ENCODE measurements at regions not wholly inside any gene's neighbourhood (a gene's known extent, or its start where the extent isn't known, plus 50 kb on each side); places are given as distances from the start of the nearest gene placed in this dataset.

- TF ChIP-seq ZNF488 (tag by site-specific recombination; IDR thresholded peaks at IDR 0.05) (no peak), ZNF670 (tag by site-specific recombination; IDR thresholded peaks at IDR 0.05; ENCODE audit: low read depth) (no peak), SP2 (tag by site-specific recombination; IDR thresholded peaks at IDR 0.05) (no peak), ZNF426 (tag by site-specific recombination; IDR thresholded peaks at IDR 0.05) (peak; percentile 88), ZNF76 (tag by site-specific recombination; IDR thresholded peaks at IDR 0.05; ENCODE audit: borderline replicate concordance, low read depth) (no peak), HOXC10 (CRISPR knock-in tag; IDR thresholded peaks at IDR 0.05) (no peak), ZNF223 (tag by site-specific recombination; IDR thresholded peaks at IDR 0.05) (no peak), TRIM28 (IDR thresholded peaks at IDR 0.05; ENCODE audit: borderline replicate concordance, low read length) (no peak), ZNF416 (tag by site-specific recombination; IDR thresholded peaks at IDR 0.05) (no peak), ZNF350 (tag by site-specific recombination; IDR thresholded peaks at IDR 0.05) (no peak), ZNF629 (tag by site-specific recombination; IDR thresholded peaks at IDR 0.05) (0 out of 2 replicates have a peak, but pooled peaks have one; percentile 17), ZNF133 (tag by site-specific recombination; IDR thresholded peaks at IDR 0.05) (no peak), TSHZ1 (tag by site-specific recombination; IDR thresholded peaks at IDR 0.05; ENCODE audit: borderline replicate concordance) (no peak), ZNF16 (tag by site-specific recombination; IDR thresholded peaks at IDR 0.05; ENCODE audit: low read depth) (no peak), MYNN (tag by site-specific recombination; IDR thresholded peaks at IDR 0.05; ENCODE audit: borderline replicate concordance) (no peak), ZBTB21 (tag by site-specific recombination; IDR thresholded peaks at IDR 0.05) (no peak), ZBTB11 (tag by site-specific recombination; conservative IDR thresholded peaks at IDR 0.05; ENCODE audit: low read depth) (peak; percentile 75), ZNF777 (tag by site-specific recombination; IDR thresholded peaks at IDR 0.05; ENCODE audit: borderline replicate concordance) (no peak), ZNF747 (tag by site-specific recombination; IDR thresholded peaks at IDR 0.05) (no peak), ZNF366 (tag by site-specific recombination; conservative IDR thresholded peaks at IDR 0.05) (no peak), ZNF239 (tag by site-specific recombination; IDR thresholded peaks at IDR 0.05) (no peak), ZNF184 (tag by site-specific recombination; IDR thresholded peaks at IDR 0.05) (no peak)
Observed at GRCh38 chrX:142499992-142500391, 294.9 kb upstream of the MAGEC2 start (continued).

GRCh38 chrX:142483965-142484364 lies 278.9 kb upstream of the MAGEC2 start:
- ChIA-PET POLR2A (no interaction called here), CTCF (no interaction called here)
- Histone ChIP-seq H3K9me3 (ENCODE audit: control insufficient read depth, insufficient read depth, low read depth, low read length) (no peaks in the 10 kb centered on the region), H3K4me3 (ENCODE audit: low read depth, low read length) (no peak overlapping the region), H3K36me3 (ENCODE audit: control insufficient read depth in 2 of 2, insufficient read depth in 1 of 2, low read length in 2 of 2) (no peaks in the 10 kb centered on the region), H3K27ac (ENCODE audit: extremely low read depth, low read depth, low read length) (no peak overlapping the region), H3K4me1 (ENCODE audit: control insufficient read depth, insufficient read depth, low read length) (no peaks in the 10 kb centered on the region)
- TF ChIP-seq ZNF623 (tag by site-specific recombination; IDR thresholded peaks at IDR 0.05) (no peak), ZNF48 (tag by site-specific recombination; IDR thresholded peaks at IDR 0.05) (no peak), GFI1B (tag by site-specific recombination; IDR thresholded peaks at IDR 0.05) (no peak), ZNF692 (tag by site-specific recombination; IDR thresholded peaks at IDR 0.05) (no peak), ZBTB11 (tag by site-specific recombination; conservative IDR thresholded peaks at IDR 0.05; ENCODE audit: low read depth) (no peak), ZNF157 (tag by site-specific recombination; IDR thresholded peaks at IDR 0.05) (no peak)
